ENCODE measurements at regions not wholly inside any gene's neighbourhood (a gene's known extent, or its start where the extent isn't known, plus 50 kb on each side); places are given as distances from the start of the nearest gene placed in this dataset.
"Not testable (repeated sequence)": the region's sequence is repeated elsewhere in the genome, so short reads cannot be mapped to it uniquely, and the experiment has no call there.

DNA sequence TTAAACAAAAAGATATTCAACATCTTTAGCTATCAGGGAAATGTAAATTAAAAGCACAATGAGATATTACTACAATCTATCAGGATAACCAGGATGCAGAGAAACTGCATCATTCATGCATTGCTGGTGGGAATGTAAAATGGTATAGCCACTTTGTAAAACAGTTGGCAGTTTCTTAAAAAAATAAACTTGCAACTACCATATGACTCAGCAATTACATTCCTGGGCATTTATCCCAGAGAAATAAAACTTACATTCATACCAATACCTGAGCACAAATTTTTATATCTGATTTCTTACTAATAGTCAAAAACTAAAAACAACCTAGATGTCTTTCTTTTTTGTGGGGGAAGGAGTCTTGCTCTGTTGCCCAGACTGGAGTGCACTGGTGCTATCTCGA is 190.3 kb upstream of the TAB2 start:
- DNase-seq (ENCODE audit: low read depth in 2 of 2), result no peak

DNA sequence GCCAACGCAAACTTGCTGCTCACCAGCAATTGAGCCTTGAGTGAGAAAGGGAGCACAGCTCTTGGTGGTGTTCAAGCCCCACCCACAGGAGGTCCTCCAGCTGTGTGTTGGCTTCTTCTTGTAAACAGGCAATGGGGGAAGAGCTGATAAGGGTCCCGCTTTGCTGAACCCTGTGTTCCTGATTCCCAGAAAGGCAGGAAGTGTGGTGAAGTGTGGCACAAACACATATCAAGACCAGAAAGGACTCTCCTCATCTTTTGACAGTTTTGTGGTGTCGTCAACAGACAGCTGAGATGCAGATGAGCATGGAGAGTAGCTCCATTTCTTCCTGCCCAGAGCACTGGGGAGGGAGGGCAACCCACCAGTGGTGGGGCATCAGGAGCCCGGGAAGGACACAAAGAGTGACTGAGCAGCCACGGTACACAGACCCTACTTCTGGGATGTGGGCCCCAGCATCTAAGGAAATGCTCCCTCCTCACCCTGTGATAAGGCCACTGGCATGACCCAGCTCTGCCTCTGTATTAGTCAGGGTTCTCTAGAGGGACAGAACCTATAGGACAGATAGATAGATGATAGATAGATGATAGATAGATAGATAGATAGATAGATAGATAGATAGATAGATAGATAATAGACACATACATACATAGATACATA is 188.9 kb upstream of the TAB2 start:
- peak in 1 of 2 donors; percentile 8 for DNase-seq (ENCODE audit: low read depth in 2 of 2)

DNA sequence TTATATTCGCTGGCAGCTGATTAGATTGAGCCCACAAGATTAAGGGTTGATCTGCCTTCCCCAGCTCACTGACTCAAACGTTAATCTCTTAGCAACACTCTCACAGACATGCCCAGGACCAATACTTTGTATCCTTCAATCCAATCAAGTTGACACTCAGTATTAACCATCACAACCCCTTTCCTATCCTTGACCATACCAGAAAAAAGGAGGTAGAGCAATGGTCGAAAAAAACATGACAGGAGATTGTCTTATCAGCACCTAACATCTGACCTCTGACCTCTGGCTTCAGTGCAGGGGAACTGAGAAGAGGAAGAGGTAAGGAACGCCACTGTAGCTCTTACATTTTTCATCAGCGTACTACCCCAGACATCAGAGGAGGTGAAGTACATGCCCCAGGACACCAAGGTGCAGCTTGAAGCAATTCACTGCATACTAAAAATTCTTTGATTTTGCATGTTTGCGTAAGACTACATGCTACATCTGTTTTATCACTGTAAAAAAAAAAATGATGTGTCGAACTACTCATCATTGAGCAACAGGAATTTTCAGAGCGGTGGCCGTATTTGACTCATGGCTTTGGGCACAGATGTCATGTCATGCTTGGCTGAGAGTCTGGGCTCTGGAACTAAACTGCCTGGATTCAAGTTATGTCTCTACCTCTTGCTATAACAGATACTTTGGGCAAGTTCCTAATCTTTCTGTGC is 188.0 kb upstream of the TAB2 start:
- no peak for DNase-seq (ENCODE audit: low read depth in 2 of 2)

DNA sequence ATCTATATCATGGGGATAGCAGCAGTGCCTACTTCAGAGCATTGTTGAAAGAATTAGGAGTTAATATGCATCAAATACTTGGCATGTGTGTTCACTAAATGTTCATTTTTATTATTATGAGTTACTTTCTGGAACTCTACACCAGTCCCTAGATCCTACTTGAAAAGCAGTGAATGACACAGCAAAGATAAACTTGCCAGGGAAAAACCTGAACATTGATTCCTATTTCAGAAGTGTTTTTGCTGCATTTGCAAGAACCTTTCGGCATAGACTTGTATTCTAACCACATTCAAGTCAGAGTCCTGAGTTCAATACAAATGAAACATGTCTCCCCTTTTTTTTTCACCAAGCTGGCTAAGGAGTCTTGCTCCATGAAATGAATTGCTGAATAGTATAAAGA is 187.4 kb upstream of the TAB2 start:
- no peak for DNase-seq (ENCODE audit: low read depth in 2 of 2)

DNA sequence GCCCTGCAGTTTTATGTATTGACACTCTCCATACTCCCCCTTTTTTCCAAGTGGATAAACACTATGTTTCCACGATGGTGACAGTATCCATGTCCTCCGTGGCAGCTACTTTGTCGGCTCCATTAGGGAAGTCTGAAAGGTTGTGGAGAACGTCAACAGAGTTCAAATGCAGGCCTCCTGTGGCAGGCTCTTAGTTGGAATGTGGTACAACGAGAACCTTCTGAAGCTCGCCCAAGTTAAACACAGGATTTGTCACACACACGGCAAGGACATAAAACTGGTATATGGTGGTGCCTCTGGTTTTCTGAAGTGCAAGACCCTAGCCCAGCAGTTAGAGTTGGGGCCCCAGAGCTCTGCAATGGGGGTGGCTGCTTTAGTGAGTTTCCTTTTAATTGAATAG is 187.0 kb upstream of the TAB2 start:
- DNase-seq (ENCODE audit: low read depth in 2 of 2), result no peak

DNA sequence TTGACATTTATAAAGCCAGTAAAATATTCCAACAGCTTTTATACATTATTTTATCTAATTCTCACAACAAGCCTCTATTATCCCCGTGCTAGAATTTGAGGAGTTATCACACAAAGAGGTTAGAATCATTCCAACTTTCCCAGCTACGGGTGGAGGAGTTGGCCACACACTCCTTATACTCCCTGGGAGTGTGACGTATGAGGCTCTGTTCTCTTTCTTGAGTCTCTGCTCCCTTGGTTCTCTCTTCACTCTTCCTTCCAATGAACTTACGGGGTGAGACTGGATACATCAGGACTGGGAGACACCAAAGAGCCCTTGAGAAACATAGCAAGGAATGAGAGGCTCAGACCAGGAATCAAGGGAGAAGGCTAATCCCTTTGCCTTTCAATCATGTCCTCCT is 185.6 kb upstream of the TAB2 start:
- DNase-seq (ENCODE audit: low read depth in 2 of 2), result no peak

DNA sequence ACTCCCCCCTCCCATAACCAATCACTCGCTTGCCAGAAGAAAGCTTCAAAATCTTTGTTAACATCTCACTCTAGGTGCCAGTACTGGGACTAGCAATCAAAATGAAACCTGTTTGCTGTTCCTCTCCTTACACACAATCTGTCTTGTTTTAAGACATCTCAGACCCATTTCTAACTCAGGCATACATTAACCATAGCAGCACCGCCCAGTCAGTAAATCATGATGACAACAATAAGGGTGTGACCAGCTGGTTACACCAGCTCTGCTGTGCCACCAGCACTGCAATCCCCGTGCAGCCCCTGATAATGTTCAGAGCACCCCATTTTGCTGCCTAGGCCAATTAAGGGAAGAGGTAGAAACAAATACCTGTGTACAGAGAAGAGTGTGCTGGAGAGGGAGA is 185.2 kb upstream of the TAB2 start:
- no peak for DNase-seq (ENCODE audit: low read depth in 2 of 2)

DNA sequence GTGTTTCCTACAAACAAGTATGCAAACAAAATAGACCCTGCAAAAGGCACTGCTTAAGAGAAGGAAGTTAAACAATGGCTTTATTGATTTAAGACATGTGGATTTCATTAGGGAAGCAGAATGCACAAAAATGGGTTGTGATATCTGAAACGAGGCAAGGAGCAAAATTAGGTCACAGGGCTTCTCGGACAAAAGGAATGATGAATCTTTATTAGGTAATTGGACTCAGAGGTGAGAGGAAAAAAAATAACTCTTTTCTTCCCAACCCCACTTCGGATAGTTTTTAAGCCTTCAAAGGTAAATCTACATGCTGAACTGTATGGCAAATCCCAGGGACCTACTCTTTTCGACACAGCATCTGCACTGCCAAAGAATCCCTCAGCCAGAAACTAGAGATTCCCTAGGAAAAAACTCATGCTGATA is 183.0 kb upstream of the TAB2 start:
- no peak for DNase-seq (ENCODE audit: low read depth in 2 of 2)

DNA sequence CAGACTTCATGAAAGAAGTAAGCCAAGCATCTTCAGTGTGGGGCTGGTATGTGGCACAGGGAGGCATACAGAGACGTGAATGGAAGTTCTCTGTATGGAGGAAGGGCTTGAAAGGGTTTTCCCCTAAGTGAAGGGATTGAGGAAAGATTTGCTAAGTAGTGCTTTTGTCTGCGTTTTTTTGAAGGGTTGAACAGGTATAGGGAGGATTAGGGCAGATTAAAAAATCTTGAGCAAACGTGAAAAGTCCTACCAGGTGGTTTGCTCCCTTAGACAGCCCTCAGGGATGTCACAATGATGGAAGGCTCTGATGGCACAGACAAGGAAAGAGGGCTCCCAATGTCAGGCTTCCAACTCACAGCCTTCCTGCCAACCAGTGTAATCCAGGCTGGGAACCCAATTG is 181.7 kb upstream of the TAB2 start:
- no peak for DNase-seq (ENCODE audit: low read depth in 2 of 2)

DNA sequence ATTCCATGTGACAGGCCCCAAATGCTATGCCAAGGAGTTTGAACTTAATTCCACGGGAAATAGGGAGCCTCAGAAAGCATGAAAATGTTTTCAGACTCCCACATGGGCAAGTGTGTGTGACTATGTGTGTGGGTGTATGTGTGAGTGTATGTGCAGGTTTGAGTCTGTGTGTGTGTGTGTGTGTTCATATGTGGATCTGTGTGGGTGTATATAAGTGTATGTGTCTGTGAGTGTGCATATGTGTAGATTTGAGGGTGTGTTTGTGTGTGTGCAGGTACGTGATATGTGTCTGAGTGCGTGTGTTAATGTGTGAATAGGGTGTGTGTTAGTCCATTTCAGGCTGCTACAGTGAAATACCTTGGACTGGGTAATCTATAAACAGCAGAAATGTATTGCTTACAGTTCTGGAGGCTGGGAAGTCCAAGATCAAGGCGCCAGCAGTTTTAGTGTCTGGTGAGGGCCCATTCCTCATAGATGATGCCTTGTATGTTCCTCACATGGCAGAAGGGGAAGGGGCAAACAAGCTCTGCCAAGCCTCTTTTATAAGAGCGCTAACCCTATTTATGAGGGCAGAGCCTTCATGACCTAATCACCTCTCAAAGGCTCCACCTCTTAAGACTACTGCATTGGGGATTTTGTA is 181.1 kb upstream of the TAB2 start:
- DNase-seq (ENCODE audit: low read depth in 2 of 2), result no peak

DNA sequence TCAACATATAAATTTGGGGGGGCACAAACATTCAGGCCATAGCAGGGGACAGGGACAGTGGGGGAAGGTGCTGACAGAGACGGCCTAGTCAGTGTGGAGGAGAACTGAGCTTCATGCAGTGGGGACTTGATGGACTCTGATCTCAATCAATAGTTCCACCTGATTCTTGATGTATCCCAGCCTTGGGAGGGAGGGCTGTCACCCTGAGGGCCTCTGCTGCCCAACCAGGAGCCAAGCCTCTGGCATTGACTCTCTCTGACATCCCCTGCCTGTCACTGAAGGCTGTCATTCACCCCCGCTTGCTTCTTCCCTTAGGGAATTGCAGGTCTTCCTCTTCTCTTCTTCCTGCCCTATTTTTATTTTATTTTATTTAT is 180.6 kb upstream of the TAB2 start:
- no peak for DNase-seq (ENCODE audit: low read depth in 2 of 2)

DNA sequence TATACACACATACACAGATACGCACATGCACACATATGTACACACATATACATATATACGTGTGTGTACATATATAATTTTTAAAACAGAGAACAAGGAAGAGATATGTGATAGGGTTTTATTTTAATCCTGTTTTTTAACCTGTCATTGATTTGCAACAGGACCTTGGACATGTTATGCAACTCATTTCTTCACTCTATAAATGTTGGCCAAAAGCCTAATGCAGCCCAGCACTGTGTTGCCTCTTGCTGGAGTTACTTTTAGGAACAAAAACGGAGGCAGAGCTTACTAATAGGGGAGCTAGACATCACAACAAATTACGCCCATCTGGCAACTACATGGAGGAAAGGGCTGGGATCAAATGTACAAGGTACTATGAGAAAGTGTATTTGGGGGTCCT is 179.9 kb upstream of the TAB2 start:
- DNase-seq (ENCODE audit: low read depth in 2 of 2), result no peak

DNA sequence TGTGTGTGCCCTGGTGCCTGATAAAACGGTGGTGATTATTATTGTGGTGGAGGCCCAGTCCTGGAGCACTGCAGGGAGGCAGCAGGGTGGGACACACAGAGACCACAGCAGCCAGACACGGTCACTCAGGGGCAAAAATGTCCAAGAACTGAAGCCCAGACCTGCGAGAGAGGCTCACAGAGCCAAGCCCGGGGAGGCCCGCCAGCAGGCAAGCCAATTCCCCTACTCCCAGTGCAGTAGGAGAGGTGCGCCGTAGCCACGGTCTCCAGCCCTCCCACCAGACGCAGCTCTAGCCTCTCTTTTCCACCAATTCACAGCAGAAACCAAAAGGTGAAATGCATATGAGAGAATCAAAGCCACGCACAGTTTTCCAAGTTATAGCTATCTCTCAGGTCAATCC is 179.4 kb upstream of the TAB2 start:
- no peak for DNase-seq (ENCODE audit: low read depth in 2 of 2)

DNA sequence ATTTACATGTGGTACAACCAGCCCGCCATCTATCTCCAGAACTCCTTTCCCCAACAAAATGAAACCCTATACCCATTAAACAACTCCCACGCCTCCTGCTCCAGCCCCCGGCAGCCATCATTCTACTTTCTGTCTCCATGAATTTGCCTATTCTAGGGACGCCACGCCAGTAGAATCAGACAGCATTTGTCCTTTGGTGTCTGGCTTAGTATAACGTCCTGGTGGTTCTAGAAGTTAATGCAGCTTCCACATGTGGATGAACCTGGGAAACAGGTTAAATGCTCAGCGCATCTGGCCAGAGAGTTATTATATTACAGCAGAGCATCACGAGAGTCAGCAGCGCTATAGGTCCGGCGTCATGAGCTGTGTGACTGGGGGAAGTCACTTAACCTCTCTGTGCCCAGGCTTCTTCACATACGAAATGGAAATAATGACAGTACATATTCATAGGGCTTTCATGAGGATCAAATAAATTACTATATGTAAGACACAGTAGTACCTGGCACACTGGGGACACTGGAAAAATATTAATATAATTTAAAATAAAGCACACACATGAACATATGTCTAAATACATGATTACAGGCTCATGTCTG is 178.7 kb upstream of the TAB2 start:
- no peak for DNase-seq (ENCODE audit: low read depth in 2 of 2)

DNA sequence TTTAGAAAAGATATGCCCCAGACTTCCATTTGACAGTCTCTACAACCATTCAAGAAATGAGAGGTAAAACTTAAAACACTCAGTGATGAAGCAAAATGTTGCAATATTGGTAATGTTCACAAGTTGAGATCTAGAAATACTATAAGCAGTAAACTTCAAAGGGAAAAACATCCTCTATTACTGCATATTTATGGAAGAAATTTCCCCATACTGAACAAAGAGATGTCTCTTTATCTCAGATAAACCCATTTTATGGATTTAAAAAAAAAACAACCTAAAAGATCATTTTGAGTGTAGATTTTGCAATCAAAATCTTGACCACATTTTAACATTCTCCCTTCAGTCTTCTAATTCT is 177.8 kb upstream of the TAB2 start:
- no peak for DNase-seq (ENCODE audit: low read depth in 2 of 2)

DNA sequence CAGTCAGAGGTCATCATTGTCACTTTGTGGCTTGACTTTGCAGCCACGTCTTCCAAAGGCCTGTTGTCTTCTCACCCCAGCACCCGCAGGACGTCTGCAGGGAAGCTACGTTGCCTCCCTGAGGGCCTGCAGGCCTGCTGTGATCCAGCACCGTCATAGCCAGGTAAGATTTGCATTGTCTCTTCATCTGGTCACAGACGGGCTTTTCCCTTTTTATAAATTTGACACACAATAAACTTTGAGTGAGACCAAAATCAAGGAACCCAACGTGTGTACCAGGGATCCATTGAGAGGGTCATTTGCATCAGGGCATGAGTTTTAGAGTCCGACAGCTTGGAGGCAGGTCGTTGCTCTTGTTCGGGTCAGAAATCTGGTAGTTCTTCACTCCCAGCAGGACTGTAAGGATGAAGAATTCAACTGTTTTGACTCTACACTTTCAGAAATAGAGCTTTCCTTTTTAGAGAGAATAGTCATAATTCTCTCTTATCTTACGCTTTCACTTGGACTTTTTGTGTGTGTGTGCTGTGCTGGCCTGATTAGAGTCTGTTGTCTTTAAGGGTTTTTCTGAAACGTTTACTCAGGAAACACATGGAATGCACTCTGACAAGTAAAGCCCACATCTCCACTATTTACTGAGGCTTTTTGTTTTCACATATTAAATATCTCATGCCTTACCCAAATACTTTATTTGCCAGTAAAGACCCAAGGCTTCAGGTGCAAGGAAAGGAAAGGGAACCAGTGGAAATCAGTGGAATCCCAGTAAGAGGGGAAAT is 177.2 kb upstream of the TAB2 start:
- DNase-seq (ENCODE audit: low read depth in 2 of 2), result no peak

DNA sequence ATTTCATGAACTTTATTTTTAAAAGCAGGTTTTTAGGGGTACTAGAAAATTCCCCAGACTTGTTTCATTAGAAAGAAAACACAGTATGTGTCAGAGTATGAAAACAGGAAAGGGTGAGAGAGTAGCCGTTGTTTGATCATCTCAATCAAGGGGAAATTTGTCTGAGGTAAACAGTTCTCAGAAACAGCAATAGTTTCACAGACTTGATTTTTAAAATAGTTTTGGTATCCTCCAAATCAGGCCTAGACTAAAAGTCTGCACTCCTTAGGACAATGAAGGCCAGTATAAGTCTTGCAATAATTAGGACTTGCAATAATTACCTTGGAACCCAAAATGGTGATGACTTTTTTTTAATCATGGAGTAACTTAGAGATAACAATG is 176.6 kb upstream of the TAB2 start:
- DNase-seq (ENCODE audit: low read depth in 2 of 2), result no peak

DNA sequence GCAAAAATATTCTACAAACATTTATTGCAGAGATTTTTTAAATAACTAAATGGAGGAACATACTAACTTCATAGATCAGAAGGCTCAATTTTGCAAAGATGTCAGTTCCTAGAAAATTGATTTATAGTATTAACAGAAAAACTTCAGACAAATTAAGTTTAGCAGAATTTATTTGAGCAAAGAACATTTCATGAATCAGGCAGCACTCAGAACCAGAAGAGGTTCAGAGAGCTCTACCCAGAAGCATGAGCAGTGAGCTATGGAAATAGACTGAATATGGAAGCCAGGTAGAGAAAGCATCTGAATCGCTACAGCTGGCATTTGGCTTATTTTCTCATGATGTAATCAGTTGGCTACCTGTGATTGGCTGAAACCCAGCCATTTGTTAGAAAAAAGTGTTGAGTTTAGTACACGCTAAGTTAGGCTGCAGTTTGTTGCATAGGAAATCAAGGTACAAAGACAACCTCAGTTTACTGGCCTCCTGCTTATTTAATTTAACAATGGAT is 174.5 kb upstream of the TAB2 start:
- DNase-seq (ENCODE audit: low read depth in 2 of 2), result no peak

DNA sequence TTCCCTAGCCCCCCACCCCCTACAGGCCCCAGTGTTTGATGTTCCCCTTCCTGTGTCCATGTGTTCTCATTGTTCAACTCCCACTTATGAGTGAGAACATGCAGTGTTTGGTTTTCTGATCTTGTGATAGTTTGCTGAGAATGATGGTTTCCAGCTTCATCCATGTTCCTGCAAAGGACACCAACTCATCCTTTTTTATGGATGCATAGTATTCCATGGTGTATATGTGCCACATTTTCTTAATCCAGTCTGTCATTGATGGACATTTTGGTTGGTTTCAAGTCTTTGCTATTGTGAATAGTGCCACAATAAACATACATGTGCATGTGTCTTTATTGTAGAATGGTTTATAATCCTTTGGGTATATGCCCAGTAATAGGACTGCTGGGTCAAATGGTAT is 171.7 kb upstream of the TAB2 start:
- DNase-seq (ENCODE audit: low read depth in 2 of 2), result not testable (repeated sequence)

DNA sequence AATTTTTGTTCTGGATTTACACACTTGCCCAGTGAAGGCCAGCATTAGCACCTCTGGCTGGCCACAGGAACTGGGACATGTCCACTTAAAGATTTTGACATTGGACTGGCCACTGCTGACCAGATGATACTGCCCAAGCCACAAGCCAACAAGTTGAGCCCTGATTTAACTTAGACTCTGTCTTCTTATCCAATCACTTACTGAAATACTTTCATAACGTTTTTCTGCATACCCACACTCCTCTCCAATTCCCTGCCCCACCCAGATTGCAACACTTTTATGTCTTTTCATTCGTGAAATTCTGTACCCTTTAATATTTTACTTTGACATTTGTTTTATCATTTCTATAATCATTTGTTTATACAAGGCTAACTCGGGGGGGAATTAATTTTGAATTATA is 170.3 kb upstream of the TAB2 start:
- no peak for DNase-seq (ENCODE audit: low read depth in 2 of 2)

DNA sequence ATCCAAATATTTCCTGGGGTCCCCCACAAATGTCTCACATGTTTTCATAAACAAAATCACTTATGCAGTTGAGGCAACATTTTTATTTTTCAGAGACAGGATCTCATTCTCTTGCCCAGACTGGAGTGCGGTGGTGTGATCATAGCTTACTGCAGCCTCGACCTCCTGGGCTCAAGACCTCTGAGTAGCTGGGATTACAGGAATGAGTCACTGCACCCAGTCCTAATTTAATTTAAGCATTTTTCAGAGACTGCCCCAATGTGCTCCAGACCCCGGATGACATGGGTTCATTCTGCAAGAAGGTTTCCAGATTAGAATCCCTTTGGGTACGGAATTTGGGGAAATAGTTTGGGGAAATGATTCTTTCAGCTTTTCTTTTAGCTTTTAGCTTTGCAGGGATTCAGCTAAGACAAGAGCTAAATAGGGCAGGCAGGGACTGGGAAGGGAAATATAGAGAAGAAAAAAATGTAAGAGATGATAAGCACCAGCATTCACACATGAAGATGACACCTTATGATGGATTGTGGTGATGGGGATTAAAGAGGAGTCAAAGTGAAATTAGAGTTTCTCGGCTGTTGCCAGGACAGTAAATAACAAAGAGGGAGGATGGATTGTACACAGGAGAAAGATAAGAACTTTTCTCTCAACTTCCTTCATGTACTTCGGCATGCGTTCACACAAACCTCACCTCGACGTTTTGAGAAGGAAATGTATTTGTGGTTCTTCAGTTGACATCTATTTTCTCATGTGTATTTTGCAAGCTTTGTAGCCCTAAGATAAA is 169.4 kb upstream of the TAB2 start:
- no peak for DNase-seq (ENCODE audit: low read depth in 2 of 2)
